H1 (cell line): ENCODE measurements at regions not wholly inside any gene's neighbourhood (a gene's known extent, or its start where the extent isn't known, plus 50 kb on each side); places are given as distances from the start of the nearest gene placed in this dataset.

Source experiments
- CTCF ChIA-PET: fragments of 300-600 bp; sonication (Branson Sonifier 250); formaldehyde crosslinking; loops from one replicate; lab custom pipeline; 2021; ENCODE audit not compliant: partially characterized antibody; lab: Charles Lee
- POLR2A ChIA-PET: fragments of 300-600 bp; sonication (Branson Sonifier 250); formaldehyde crosslinking; loops from one replicate; lab custom pipeline; 2021; ENCODE audit warnings: inconsistent platforms; ENCODE audit not compliant: partially characterized antibody; lab: Charles Lee
- DNase-seq, 2 experiments: peaks; one replicate each; pipeline versions ENCODE4 v3.0.0 to v3.0.0-alpha.2; 2010 to 2022; ENCODE audit warnings: low spot score in 2 of 2, low read depth in 1 of 2, mixed read lengths in 1 of 2
- FAIRE-seq: peaks from 2 replicates; lab custom pipeline; 2011; peaks lifted over from hg19 to GRCh38; lab: Jason Lieb, UNC
- H2AFZ ChIP-seq: 2 replicates; pipeline ENCODE4 v1.8.1; 2012; ENCODE audit warnings: low read length, inconsistent platforms
- H2AK5ac ChIP-seq: 2 replicates; pipeline ENCODE4 v1.6.1; 2013; ENCODE audit warnings: low read depth, low read length
- H2BK120ac ChIP-seq: replicated peaks from 2 replicates; pipeline ENCODE3; 2013; ENCODE audit warnings: low read depth, low read length, inconsistent platforms
- H2BK12ac ChIP-seq: 2 replicates; pipeline ENCODE4 v1.6.1; 2013; ENCODE audit warnings: low read depth, low read length
- H2BK15ac ChIP-seq: 2 replicates; pipeline ENCODE4 v1.6.1; 2013; ENCODE audit warnings: low read length
- H2BK20ac ChIP-seq: 2 replicates; pipeline ENCODE4 v1.6.1; 2013; ENCODE audit warnings: low read length
- H2BK5ac ChIP-seq: 2 replicates; pipeline ENCODE4 v1.6.1; 2013; ENCODE audit warnings: low read depth, low read length
- H3K14ac ChIP-seq: 2 replicates; pipeline ENCODE4 v1.6.1; 2013; ENCODE audit warnings: inconsistent platforms; ENCODE audit not compliant: insufficient read length
- H3K18ac ChIP-seq: 2 replicates; pipeline ENCODE4 v1.6.1; 2013; ENCODE audit warnings: low read length; ENCODE audit errors: extremely low read depth
- H3K23ac ChIP-seq: 2 replicates; pipeline ENCODE4 v1.6.1; 2013; ENCODE audit warnings: inconsistent platforms; ENCODE audit not compliant: insufficient read length
- H3K23me2 ChIP-seq: 2 replicates; pipeline ENCODE4 v1.6.1; 2013; ENCODE audit warnings: low read depth, low read length
- H3K27ac ChIP-seq: 2 replicates; pipeline ENCODE4 v1.6.1; 2011; ENCODE audit warnings: low read depth, low read length, inconsistent platforms
- H3K27me3 ChIP-seq, 4 experiments: replicated peaks in 1 of 4; 1 replicate in 1 of 4; 2 replicates in 3 of 4; pipeline versions ENCODE4 v1.6.1 to v1.8.1; 2011 to 2013; ENCODE audit warnings: low read length in 3 of 4, mild to moderate bottlenecking in 3 of 4, inconsistent platforms in 2 of 4, mixed read lengths in 2 of 4, moderate library complexity in 1 of 4; ENCODE audit not compliant: control insufficient read depth in 3 of 4, insufficient read depth in 3 of 4; ENCODE audit errors: extremely low read depth in 1 of 4
- H3K36me3 ChIP-seq, 4 experiments: 2 replicates each; pipeline versions ENCODE4 v1.6.1 to v1.8.1; 2011 to 2013; ENCODE audit warnings: mild to moderate bottlenecking in 4 of 4, low read length in 3 of 4, moderate library complexity in 2 of 4, control low read depth in 1 of 4, inconsistent platforms in 1 of 4; ENCODE audit not compliant: insufficient read depth in 4 of 4, control insufficient read depth in 2 of 4
- H3K4ac ChIP-seq: replicated peaks from 2 replicates; pipeline ENCODE3; 2013; ENCODE audit warnings: low read length, low read depth, mixed read lengths, inconsistent platforms; ENCODE audit not compliant: insufficient read length
- H3K4me1 ChIP-seq, 4 experiments: replicated peaks in 1 of 4; 1 replicate in 1 of 4; 2 replicates in 3 of 4; pipeline versions ENCODE4 v1.6.1 to v1.8.1; 2011 to 2013; ENCODE audit warnings: low read length in 3 of 4, inconsistent platforms in 2 of 4, mixed read lengths in 1 of 4; ENCODE audit not compliant: insufficient read depth in 4 of 4, control insufficient read depth in 3 of 4
- H3K4me2 ChIP-seq, 2 experiments: 2 replicates each; pipeline versions ENCODE4 v1.6.1 to v1.8.1; 2011 to 2013; ENCODE audit warnings: low read depth in 2 of 2, low read length in 2 of 2, control low read depth in 1 of 2, inconsistent platforms in 1 of 2, mild to moderate bottlenecking in 1 of 2; ENCODE audit not compliant: insufficient read depth in 1 of 2
- H3K4me3 ChIP-seq, 4 experiments: fragments of 200-600, 300-600 bp in 1 of 4; sonication (generic), shearing (Covaris generic), sonication (Bioruptor Twin) in 1 of 4; 2 replicates each; pipeline versions ENCODE4 v1.5.1 to v1.8.1; 2011 to 2016; ENCODE audit warnings: low read length in 4 of 4, low read depth in 3 of 4, control low read depth in 2 of 4, inconsistent platforms in 2 of 4, mild to moderate bottlenecking in 2 of 4, mixed read lengths in 1 of 4, moderate library complexity in 1 of 4; ENCODE audit not compliant: insufficient read depth in 2 of 4; ENCODE audit errors: extremely low read depth in 1 of 4
- H3K56ac ChIP-seq: replicated peaks from 2 replicates; pipeline ENCODE3; 2013; ENCODE audit warnings: low read depth, mild to moderate bottlenecking, mixed read lengths, low read length, inconsistent platforms; ENCODE audit not compliant: insufficient read length
- H3K79me1 ChIP-seq: 2 replicates; pipeline ENCODE4 v1.6.1; 2013; ENCODE audit warnings: low read depth, low read length, control low read depth
- H3K79me2 ChIP-seq, 2 experiments: 2 replicates each; pipeline versions ENCODE4 v1.6.1 to v1.8.1; 2012 to 2013; ENCODE audit warnings: low read length in 2 of 2, mild to moderate bottlenecking in 2 of 2, inconsistent platforms in 1 of 2; ENCODE audit not compliant: insufficient read depth in 2 of 2, control insufficient read depth in 1 of 2
- H3K9ac ChIP-seq, 4 experiments: replicated peaks in 1 of 4; 1 replicate in 1 of 4; 2 replicates in 3 of 4; pipeline versions ENCODE4 v1.6.1 to v1.8.1; 2011 to 2013; ENCODE audit warnings: low read depth in 3 of 4, low read length in 3 of 4, control low read depth in 2 of 4, mild to moderate bottlenecking in 2 of 4, moderate library complexity in 2 of 4, inconsistent platforms in 1 of 4; ENCODE audit errors: extremely low read depth in 1 of 4
- H3K9me3 ChIP-seq, 2 experiments: 2 replicates each; pipeline versions ENCODE4 v1.6.1 to v1.8.1; 2012 to 2013; ENCODE audit warnings: mild to moderate bottlenecking in 2 of 2, moderate library complexity in 2 of 2, control low read depth in 1 of 2, inconsistent platforms in 1 of 2, low read depth in 1 of 2, low read length in 1 of 2, mixed read lengths in 1 of 2; ENCODE audit not compliant: insufficient read depth in 2 of 2
- H4K20me1 ChIP-seq, 2 experiments: replicated peaks in 1 of 2; 2 replicates each; pipeline versions ENCODE3 to v1.8.1; 2011 to 2013; ENCODE audit warnings: inconsistent platforms in 2 of 2, low read length in 2 of 2, mild to moderate bottlenecking in 1 of 2; ENCODE audit not compliant: insufficient read depth in 2 of 2, control insufficient read depth in 1 of 2
- H4K5ac ChIP-seq: 2 replicates; pipeline ENCODE4 v1.6.1; 2013; ENCODE audit warnings: low read length, low read depth, mixed read lengths, inconsistent platforms; ENCODE audit not compliant: insufficient read length
- H4K8ac ChIP-seq: 2 replicates; pipeline ENCODE4 v1.8.0; 2013; ENCODE audit warnings: mild to moderate bottlenecking, moderate library complexity, low read length, inconsistent platforms; ENCODE audit not compliant: insufficient read depth; ENCODE audit errors: extremely low read depth
- H4K91ac ChIP-seq: replicated peaks from 2 replicates; pipeline ENCODE3; 2013; ENCODE audit warnings: low read length, mixed read lengths, inconsistent platforms; ENCODE audit not compliant: insufficient read length
- CBX8 ChIP-seq: fragments of 300-800, 300-1000 bp; sonication (generic); IDR thresholded peaks from 2 replicates; pipeline ENCODE4 v1.7.1; 2016; ENCODE audit warnings: low read depth, low read length, borderline replicate concordance
- CEBPB ChIP-seq: IDR thresholded peaks from 2 replicates; pipeline ENCODE4 v1.6.1; 2012; ENCODE audit warnings: low read depth, low read length
- EP300 ChIP-seq, 2 experiments: IDR thresholded peaks; 1 replicate in 1 of 2; 2 replicates in 1 of 2; pipeline ENCODE4 v1.6.1; 2011 to 2012; ENCODE audit warnings: low read depth in 2 of 2, low read length in 2 of 2, mild to moderate bottlenecking in 2 of 2, borderline replicate concordance in 1 of 2, inconsistent platforms in 1 of 2, moderate library complexity in 1 of 2
- JUND ChIP-seq: IDR thresholded peaks from 2 replicates; pipeline ENCODE4 v1.6.1; 2011; ENCODE audit warnings: mild to moderate bottlenecking, improper control_type of control experiment, low read length
- KDM4A ChIP-seq: IDR thresholded peaks from one replicate; pipeline ENCODE4 v1.7.1; 2012; ENCODE audit warnings: low read depth, mild to moderate bottlenecking, moderate library complexity, low read length, inconsistent platforms; ENCODE audit not compliant: severe bottlenecking
- KDM5A ChIP-seq: fragments of 200-600 bp; IDR thresholded peaks from 2 replicates; pipeline ENCODE4 v1.7.1; 2012; ENCODE audit warnings: mild to moderate bottlenecking, low read length, inconsistent platforms, mixed read lengths
- NRF1 ChIP-seq: IDR thresholded peaks from 2 replicates; pipeline ENCODE4 v1.6.1; 2011; ENCODE audit warnings: mild to moderate bottlenecking, low read depth, low read length, improper control_type of control experiment
- PHF8 ChIP-seq: fragments of 200-600 bp; sonication (generic); conservative IDR thresholded peaks from 2 replicates; pipeline ENCODE4 v1.7.1; 2012; ENCODE audit warnings: low read depth, mild to moderate bottlenecking, inconsistent platforms, low read length, moderate library complexity
- POLR2A ChIP-seq, 2 experiments: IDR thresholded peaks; 1 replicate in 1 of 2; 2 replicates in 1 of 2; pipeline ENCODE4 v1.6.1; 2011; ENCODE audit warnings: low read depth in 2 of 2, low read length in 2 of 2, mild to moderate bottlenecking in 2 of 2; ENCODE audit errors: control extremely low read depth in 1 of 2
- POU5F1 ChIP-seq: IDR thresholded peaks from 2 replicates; pipeline ENCODE4 v1.6.1; 2011; ENCODE audit warnings: low read depth, mild to moderate bottlenecking, low read length, moderate library complexity
- SIN3A ChIP-seq, 2 experiments: IDR thresholded peaks in 1 of 2; conservative IDR thresholded peaks in 1 of 2; 2 replicates each; pipeline ENCODE4 v1.6.1; 2011 to 2012; ENCODE audit warnings: low read length in 2 of 2, improper control_type of control experiment in 1 of 2, low read depth in 1 of 2, mild to moderate bottlenecking in 1 of 2
- SIX5 ChIP-seq: IDR thresholded peaks from 2 replicates; pipeline ENCODE4 v1.6.1; 2011; ENCODE audit warnings: mild to moderate bottlenecking, low read depth, low read length
- WGBS, 2 experiments: shearing (Covaris generic) in 1 of 2; methylation state at CpG; one replicate each; pipeline versions ENCODE4 v1.1.6 to v1.1.7; 2013 to 2015; ENCODE audit warnings: low lambda C conversion rate in 2 of 2, mixed read lengths in 2 of 2, inconsistent platforms in 1 of 2, low coverage in 1 of 2, missing lambda C conversion rate in 1 of 2; ENCODE audit not compliant: insufficient replicate concordance in 2 of 2, insufficient coverage in 1 of 2, insufficient read length in 1 of 2; ENCODE audit errors: extremely low coverage in 1 of 2, missing lambda C conversion rate in 1 of 2; 5-methylcytosine and 5-hydroxymethylcytosine counted together
- TF ChIP-seq, protein P1 (sequence below): IDR thresholded peaks from 2 replicates; pipeline ENCODE4 v1.6.1; 2012; ENCODE audit warnings: inconsistent platforms
- TF ChIP-seq, protein P2 (sequence below): IDR thresholded peaks from 2 replicates; pipeline ENCODE4 v1.6.1; 2011; ENCODE audit warnings: low read depth, mild to moderate bottlenecking, low read length; ENCODE audit not compliant: insufficient read depth

DNA sequence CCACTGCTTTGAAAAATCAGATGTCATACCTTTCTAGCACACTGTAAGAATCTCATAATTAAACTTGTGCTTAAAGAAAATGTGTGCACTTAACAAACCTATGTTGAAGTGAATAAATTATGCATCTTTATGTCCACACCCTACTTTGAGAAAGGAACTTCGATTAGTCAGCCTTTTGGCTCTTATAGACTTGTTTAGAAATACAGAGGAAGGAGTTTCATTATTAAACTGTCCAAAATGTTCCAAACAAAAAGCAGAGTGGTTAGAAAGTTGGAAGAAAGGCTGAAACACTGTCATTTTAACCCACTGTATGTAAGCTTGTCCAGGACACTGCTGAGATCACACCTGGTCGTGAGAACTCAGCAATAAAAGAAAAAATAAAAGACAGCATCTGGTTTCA is 863.2 kb upstream of the CHORDC1 start:
- no peak overlapping the region for H2BK15ac ChIP-seq
- H4K20me1 ChIP-seq, result no peaks in the 10 kb centered on the region
- H2AK5ac ChIP-seq, result no peak overlapping the region
- H3K14ac ChIP-seq, result no peak overlapping the region
- H3K56ac ChIP-seq, result no peak overlapping the region
- H4K91ac ChIP-seq, result no peak overlapping the region
- H4K8ac ChIP-seq, result no peak overlapping the region
- no peak overlapping the region for H2BK120ac ChIP-seq
- no peak overlapping the region for H4K5ac ChIP-seq
- H2BK5ac ChIP-seq, result no peak overlapping the region
- no peaks in the 10 kb centered on the region for H3K79me2 ChIP-seq
- H3K36me3 ChIP-seq, result no peaks in the 10 kb centered on the region
- H2BK12ac ChIP-seq, result no peak overlapping the region
- no peaks in the 10 kb centered on the region for H3K27me3 ChIP-seq
- H3K18ac ChIP-seq, result no peak overlapping the region
- H2AFZ ChIP-seq, result no peak overlapping the region
- no peak overlapping the region for H3K4ac ChIP-seq
- ChIA-PET POLR2A (no interaction called here), CTCF (no interaction called here)
- no peak overlapping the region for H3K23ac ChIP-seq
- H3K4me2 ChIP-seq, result no peak overlapping the region
- no peak overlapping the region for H3K27ac ChIP-seq
- no peak for DNase-seq
- H3K4me3 ChIP-seq, result no peak overlapping the region
- H3K79me1 ChIP-seq, result no peaks in the 10 kb centered on the region
- no peak for FAIRE-seq
- 79% methylated on average over 2 of the region's 2 CpGs; no CpG with 5 or more reads in 1 of the 2 experiments for WGBS, 2 experiments
- H3K23me2 ChIP-seq, result no peaks in the 10 kb centered on the region
- no peak overlapping the region for H3K9ac ChIP-seq
- no peak overlapping the region for H2BK20ac ChIP-seq
- H3K4me1 ChIP-seq, result no peaks in the 10 kb centered on the region
- no peaks in the 10 kb centered on the region for H3K9me3 ChIP-seq
- TF ChIP-seq SIN3A (conservative IDR thresholded peaks at IDR 0.05 in 1 of 2, IDR thresholded peaks at IDR 0.05 in 1 of 2; ENCODE audit: low read depth in 1 of 2, low read length in 2 of 2), result no peak
- no peak for TF ChIP-seq CBX8
- TF ChIP-seq, protein P1, sequence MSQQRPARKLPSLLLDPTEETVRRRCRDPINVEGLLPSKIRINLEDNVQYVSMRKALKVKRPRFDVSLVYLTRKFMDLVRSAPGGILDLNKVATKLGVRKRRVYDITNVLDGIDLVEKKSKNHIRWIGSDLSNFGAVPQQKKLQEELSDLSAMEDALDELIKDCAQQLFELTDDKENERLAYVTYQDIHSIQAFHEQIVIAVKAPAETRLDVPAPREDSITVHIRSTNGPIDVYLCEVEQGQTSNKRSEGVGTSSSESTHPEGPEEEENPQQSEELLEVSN, result no peak
- no peak for TF ChIP-seq SIX5
- TF ChIP-seq POLR2A (IDR thresholded peaks at IDR 0.05; ENCODE audit: control extremely low read depth in 1 of 2, low read depth in 2 of 2, low read length in 2 of 2), result no peak
- no peak for TF ChIP-seq JUND
- no peak for TF ChIP-seq KDM5A
- TF ChIP-seq CEBPB, result no peak
- no peak for TF ChIP-seq EP300 (IDR thresholded peaks at IDR 0.05; ENCODE audit: borderline replicate concordance in 1 of 2, low read depth in 2 of 2, low read length in 2 of 2)
- no peak for TF ChIP-seq PHF8
- no peak for TF ChIP-seq POU5F1
- TF ChIP-seq KDM4A, result no peak
- no peak for TF ChIP-seq NRF1
- TF ChIP-seq, protein P2, sequence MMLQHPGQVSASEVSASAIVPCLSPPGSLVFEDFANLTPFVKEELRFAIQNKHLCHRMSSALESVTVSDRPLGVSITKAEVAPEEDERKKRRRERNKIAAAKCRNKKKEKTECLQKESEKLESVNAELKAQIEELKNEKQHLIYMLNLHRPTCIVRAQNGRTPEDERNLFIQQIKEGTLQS, result no peak
